CD4-positive, alpha-beta T cell (primary cell): ENCODE measurements at regions not wholly inside any gene's neighbourhood (a gene's known extent, or its start where the extent isn't known, plus 50 kb on each side); places are given as distances from the start of the nearest gene placed in this dataset.

Experiments used
- ATAC-seq: fragments of 200-7000 bp; cut with Tn5 transposase; one replicate; pipeline ENCODE4 v1.10.0; 2022; ENCODE audit warnings: mild to moderate bottlenecking; ENCODE audit not compliant: poor library complexity
- CTCF ChIA-PET: fragments of 350-600 bp; sonication (Branson Sonifier 250); formaldehyde crosslinking; loops from one replicate; lab custom pipeline; 2021; ENCODE audit warnings: antibody characterized with exemption, inconsistent platforms; lab: Charles Lee
- POLR2A ChIA-PET: fragments of 350-600 bp; sonication (Branson Sonifier 250); formaldehyde crosslinking; loops from one replicate; lab custom pipeline; 2021; ENCODE audit warnings: antibody characterized with exemption, inconsistent platforms; lab: Charles Lee
- DNase-seq, 14 experiments: peaks; one replicate each; pipeline ENCODE4 v3.0.0-alpha.2; 2013 to 2020; ENCODE audit warnings: mixed read lengths in 2 of 14
- H3K27ac ChIP-seq, 2 donors: one replicate each; pipeline versions ENCODE4 v1.5.1 to v1.7.0; 2013; ENCODE audit warnings: low read length in 2 of 2, low read depth in 1 of 2, mild to moderate bottlenecking in 1 of 2
- H3K27me3 ChIP-seq, 2 experiments: 1 replicate in 1 of 2; 2 replicates in 1 of 2; pipeline versions ENCODE4 v1.6.1 to v1.7.0; 2013; ENCODE audit warnings: low read length in 2 of 2, control low read depth in 1 of 2, mild to moderate bottlenecking in 1 of 2, moderate library complexity in 1 of 2; ENCODE audit not compliant: insufficient read depth in 2 of 2, control insufficient read depth in 1 of 2
- H3K36me3 ChIP-seq: one replicate; pipeline ENCODE4 v1.6.1; 2013; ENCODE audit warnings: low read length, control low read depth; ENCODE audit not compliant: insufficient read depth
- H3K4me1 ChIP-seq: one replicate; pipeline ENCODE4 v1.6.1; 2013; ENCODE audit warnings: low read length, control low read depth; ENCODE audit not compliant: insufficient read depth
- H3K4me3 ChIP-seq: one replicate; pipeline ENCODE4 v1.5.1; 2013; ENCODE audit warnings: mild to moderate bottlenecking, low read length, moderate library complexity
- H3K9me3 ChIP-seq, 2 experiments: 1 replicate in 1 of 2; 2 replicates in 1 of 2; pipeline versions ENCODE4 v1.6.1 to v1.7.0; 2013; ENCODE audit warnings: low read length in 2 of 2, mild to moderate bottlenecking in 2 of 2, control low read depth in 1 of 2, moderate library complexity in 1 of 2; ENCODE audit not compliant: control insufficient read depth in 1 of 2, insufficient read depth in 1 of 2
- H3K27ac Mint-ChIP-seq: one replicate; pipeline ENCODE4 v1.8.0; 2020; ENCODE audit warnings: mixed read lengths
- H3K27me3 Mint-ChIP-seq: one replicate; pipeline ENCODE4 v1.8.0; 2021; ENCODE audit warnings: mixed read lengths
- H3K36me3 Mint-ChIP-seq: one replicate; pipeline ENCODE4 v1.8.0; 2021; ENCODE audit warnings: low read depth, mixed read lengths
- H3K4me1 Mint-ChIP-seq: one replicate; pipeline ENCODE4 v1.8.0; 2021; ENCODE audit warnings: low read depth, mixed read lengths
- H3K4me3 Mint-ChIP-seq: one replicate; pipeline ENCODE4 v1.8.0; 2020; ENCODE audit warnings: mild to moderate bottlenecking, mixed read lengths
- H3K9me3 Mint-ChIP-seq: one replicate; pipeline ENCODE4 v1.8.0; 2020; ENCODE audit warnings: mixed read lengths
- intact Hi-C, 2 experiments: fragments of 100-400 bp; cut with DNase I in 1 of 2; cut with micrococcal nuclease in 1 of 2; formaldehyde crosslinking; loops; one replicate each; pipeline versions ENCODE4 v1.15.1 to v1.9.0; 2023 to 2025; cut with DNase I, micrococcal nuclease
- TF ChIP-seq, protein P1 (sequence below): fragments of 200-600 bp; IDR thresholded peaks from one replicate; pipeline ENCODE4 v1.8.0; 2022; ENCODE audit warnings: antibody characterized with exemption, mild to moderate bottlenecking

GRCh38 chr12:118690506-118690905, 290.8 kb upstream of the SRRM4 start:
- POLR2A ChIA-PET, result no interaction called here
- ATAC-seq, result no peak
- Histone ChIP-seq H3K4me3 (no peak overlapping the region), H3K4me1 (no peaks in the 10 kb centered on the region), H3K27ac (no peak overlapping the region), H3K27me3 (peaks cover 0 to 3% of the 10 kb centered on the region in 2 experiments), H3K36me3 (no peaks in the 10 kb centered on the region), H3K9me3 (no peaks in the 10 kb centered on the region)
- Mint-ChIP-seq H3K27ac (no peak overlapping the region), H3K27me3 (no peaks in the 10 kb centered on the region), H3K9me3 (peaks cover 4% of the 10 kb centered on the region), H3K4me3 (no peak overlapping the region), H3K4me1 (no peaks in the 10 kb centered on the region), H3K36me3 (no peaks in the 10 kb centered on the region)
- intact Hi-C loops, result no loop called here
- CTCF ChIA-PET, result no interaction called here
- no peak for DNase-seq
- TF ChIP-seq, protein P1, sequence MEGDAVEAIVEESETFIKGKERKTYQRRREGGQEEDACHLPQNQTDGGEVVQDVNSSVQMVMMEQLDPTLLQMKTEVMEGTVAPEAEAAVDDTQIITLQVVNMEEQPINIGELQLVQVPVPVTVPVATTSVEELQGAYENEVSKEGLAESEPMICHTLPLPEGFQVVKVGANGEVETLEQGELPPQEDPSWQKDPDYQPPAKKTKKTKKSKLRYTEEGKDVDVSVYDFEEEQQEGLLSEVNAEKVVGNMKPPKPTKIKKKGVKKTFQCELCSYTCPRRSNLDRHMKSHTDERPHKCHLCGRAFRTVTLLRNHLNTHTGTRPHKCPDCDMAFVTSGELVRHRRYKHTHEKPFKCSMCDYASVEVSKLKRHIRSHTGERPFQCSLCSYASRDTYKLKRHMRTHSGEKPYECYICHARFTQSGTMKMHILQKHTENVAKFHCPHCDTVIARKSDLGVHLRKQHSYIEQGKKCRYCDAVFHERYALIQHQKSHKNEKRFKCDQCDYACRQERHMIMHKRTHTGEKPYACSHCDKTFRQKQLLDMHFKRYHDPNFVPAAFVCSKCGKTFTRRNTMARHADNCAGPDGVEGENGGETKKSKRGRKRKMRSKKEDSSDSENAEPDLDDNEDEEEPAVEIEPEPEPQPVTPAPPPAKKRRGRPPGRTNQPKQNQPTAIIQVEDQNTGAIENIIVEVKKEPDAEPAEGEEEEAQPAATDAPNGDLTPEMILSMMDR, result no peak

GRCh38 chr12:118694128-118694775, 287.1 kb upstream of the SRRM4 start:
- Mint-ChIP-seq H3K4me3 (no peak overlapping the region), H3K27ac (no peak overlapping the region), H3K4me1 (no peaks in the 10 kb centered on the region), H3K27me3 (no peaks in the 10 kb centered on the region), H3K36me3 (no peaks in the 10 kb centered on the region), H3K9me3 (peaks cover 4% of the 10 kb centered on the region)
- no peak for ATAC-seq
- POLR2A ChIA-PET, result no interaction called here
- Histone ChIP-seq H3K4me3 (no peak overlapping the region), H3K9me3 (no peaks in the 10 kb centered on the region), H3K4me1 (no peaks in the 10 kb centered on the region), H3K27ac (no peak overlapping the region), H3K36me3 (no peaks in the 10 kb centered on the region), H3K27me3 (no peaks in the 10 kb centered on the region)
- TF ChIP-seq, protein P1, result no peak
- DNase-seq, result no peak
- intact Hi-C loops, result no loop called here
- CTCF ChIA-PET, result no interaction called here

DNA sequence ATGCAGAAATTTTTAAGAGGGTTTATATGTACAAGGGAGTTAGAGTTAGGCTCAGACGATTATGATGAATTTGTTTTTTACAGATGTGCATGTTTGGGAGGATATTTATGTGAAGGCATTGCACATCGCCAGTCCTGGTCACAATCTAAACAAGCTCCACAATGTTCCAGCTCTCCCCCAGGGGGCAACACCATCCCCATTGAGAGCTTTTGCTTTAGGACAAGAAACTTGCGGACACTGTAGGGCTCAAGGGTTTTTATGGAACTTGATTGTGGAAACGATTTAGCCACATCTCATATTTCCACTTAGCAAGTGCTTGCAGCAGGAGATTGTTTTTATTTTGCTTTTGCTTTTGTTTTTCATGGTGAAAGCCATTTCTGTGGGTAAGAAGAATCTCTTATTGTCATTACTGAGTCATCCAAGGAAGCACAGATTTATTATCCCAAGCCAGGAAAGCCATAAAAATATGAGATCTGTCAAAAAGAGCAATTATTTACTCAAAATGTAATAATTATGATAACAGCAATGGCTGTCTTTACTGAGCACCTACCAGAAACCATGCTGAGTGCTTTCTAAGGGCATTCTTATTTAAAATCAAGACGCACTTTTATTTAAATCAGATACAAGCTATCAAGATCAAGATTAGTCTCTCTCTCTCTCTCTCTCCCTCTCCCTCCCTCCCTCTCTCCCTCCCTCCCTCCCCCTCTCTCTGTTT, 276.7 kb upstream of the SRRM4 start:
- Mint-ChIP-seq H3K4me1 (no peaks in the 10 kb centered on the region), H3K27ac (no peak overlapping the region), H3K9me3 (peaks cover 7% of the 10 kb centered on the region), H3K4me3 (no peak overlapping the region), H3K36me3 (no peaks in the 10 kb centered on the region), H3K27me3 (no peaks in the 10 kb centered on the region)
- H3K27ac ChIP-seq, result no peak overlapping the region
- ChIA-PET CTCF (no interaction called here), POLR2A (no interaction called here)
- H3K27me3 ChIP-seq, result peaks cover 0 to 3% of the 10 kb centered on the region in 2 experiments
- TF ChIP-seq, protein P1, result no peak
- ATAC-seq (no peak), DNase-seq (no peak)
- no peaks in the 10 kb centered on the region for H3K36me3 ChIP-seq
- H3K4me3 ChIP-seq, result no peak overlapping the region
- intact Hi-C loops, result no loop called here
- peaks cover 5 to 6% of the 10 kb centered on the region in 2 experiments for H3K9me3 ChIP-seq
- no peaks in the 10 kb centered on the region for H3K4me1 ChIP-seq
